ENCODE measurements at regions not wholly inside any gene's neighbourhood (a gene's known extent, or its start where the extent isn't known, plus 50 kb on each side); places are given as distances from the start of the nearest gene placed in this dataset.

- TF ChIP-seq CTCF (IDR thresholded peaks at IDR 0.05 in 4 of 5, conservative IDR thresholded peaks at IDR 0.05 in 1 of 5) (no peak), POLR2A (IDR thresholded peaks at IDR 0.05) (no peak)
These were observed 476.3 kb downstream of the PCNX1 start for GRCh38 chr14:71383510-71383909.

Data from gastrocnemius medialis (tissue), 4 donors.